ENCODE measurements at regions not wholly inside any gene's neighbourhood (a gene's known extent, or its start where the extent isn't known, plus 50 kb on each side); places are given as distances from the start of the nearest gene placed in this dataset.

DNA sequence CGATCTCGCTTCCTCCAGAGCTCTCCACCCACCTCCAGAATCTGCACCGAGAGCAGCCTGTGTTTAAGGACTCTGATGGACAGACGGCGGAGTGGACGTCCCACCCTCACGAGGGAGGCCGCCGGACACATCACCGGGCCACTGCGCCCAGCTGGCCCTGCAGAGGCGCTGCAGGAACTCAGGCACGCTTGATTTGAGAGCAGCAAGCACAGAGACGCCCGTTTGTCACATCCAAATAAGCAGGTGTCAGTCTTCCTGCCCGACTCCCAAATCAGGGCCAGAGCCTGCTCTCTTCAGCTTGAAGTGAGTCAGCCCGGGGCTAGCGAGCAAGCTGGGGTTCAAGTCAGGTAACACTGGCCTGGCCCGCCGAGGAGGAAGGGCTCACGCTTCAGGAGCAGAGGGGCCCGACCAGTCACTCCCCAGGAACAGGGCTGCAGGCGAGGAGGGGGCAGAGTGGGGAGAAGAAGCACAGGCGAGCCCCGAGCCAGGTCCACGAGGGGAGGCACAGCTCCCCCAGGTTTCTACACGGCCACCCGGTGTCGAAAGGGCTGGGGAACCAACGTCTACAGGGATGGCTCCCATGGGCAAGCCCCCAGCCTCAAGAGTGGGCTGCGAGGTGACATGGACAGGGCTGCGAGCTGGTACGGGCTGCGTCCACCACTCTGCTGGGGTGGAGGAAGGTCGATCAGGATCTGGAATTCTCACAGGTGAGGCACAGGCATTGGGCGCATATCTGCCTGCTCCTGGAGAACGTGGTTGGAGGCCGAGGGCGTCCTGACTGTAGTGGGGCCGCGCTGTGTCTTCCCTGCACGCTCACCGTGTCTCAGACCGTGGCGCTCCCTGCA is 52.5 kb upstream of the CTDP1 start:
- no peak overlapping the region for H2BK15ac ChIP-seq (replicated peaks; ENCODE audit: low read depth)
- H3K9ac ChIP-seq (ENCODE audit: low read length) = no peak overlapping the region
- no peaks in the 10 kb centered on the region for H3K4me1 ChIP-seq (ENCODE audit: control insufficient read depth, low read depth, low read length)
- H3K23ac ChIP-seq (ENCODE audit: low read length) = no peak overlapping the region
- H3K18ac ChIP-seq (ENCODE audit: low read length) = no peak overlapping the region
- no peak overlapping the region for H2BK120ac ChIP-seq (ENCODE audit: low read depth, low read length)
- no peak for DNase-seq
- no peak overlapping the region for H3K27ac ChIP-seq (ENCODE audit: low read depth, low read length)
- no peak overlapping the region for H4K8ac ChIP-seq (ENCODE audit: low read depth, low read length)
- H3K4me3 ChIP-seq (ENCODE audit: low read length) = no peak overlapping the region
- no peaks in the 10 kb centered on the region for H3K27me3 ChIP-seq (ENCODE audit: insufficient read depth, low read length, poor library complexity)
- no peaks in the 10 kb centered on the region for H3K36me3 ChIP-seq (ENCODE audit: control insufficient read depth, insufficient read depth, low read length)
- no peaks in the 10 kb centered on the region for H3K79me1 ChIP-seq (ENCODE audit: low read length)
- no peak overlapping the region for H3K56ac ChIP-seq (ENCODE audit: low read length)
- no peak overlapping the region for H2BK5ac ChIP-seq (ENCODE audit: low read length)
- no peak overlapping the region for H3K4me2 ChIP-seq (ENCODE audit: low read length)
- H3K4ac ChIP-seq (ENCODE audit: low read depth, low read length) = no peak overlapping the region
- no CpG with 5 or more reads among the region's 45 CpGs for WGBS (ENCODE audit: extremely low coverage, insufficient coverage, low lambda C conversion rate)
- H4K5ac ChIP-seq (ENCODE audit: low read length) = no peak overlapping the region
- H2AK5ac ChIP-seq (ENCODE audit: low read length) = no peak overlapping the region
- H3K79me2 ChIP-seq (ENCODE audit: control insufficient read depth, insufficient read depth, low read length) = no peaks in the 10 kb centered on the region

DNA sequence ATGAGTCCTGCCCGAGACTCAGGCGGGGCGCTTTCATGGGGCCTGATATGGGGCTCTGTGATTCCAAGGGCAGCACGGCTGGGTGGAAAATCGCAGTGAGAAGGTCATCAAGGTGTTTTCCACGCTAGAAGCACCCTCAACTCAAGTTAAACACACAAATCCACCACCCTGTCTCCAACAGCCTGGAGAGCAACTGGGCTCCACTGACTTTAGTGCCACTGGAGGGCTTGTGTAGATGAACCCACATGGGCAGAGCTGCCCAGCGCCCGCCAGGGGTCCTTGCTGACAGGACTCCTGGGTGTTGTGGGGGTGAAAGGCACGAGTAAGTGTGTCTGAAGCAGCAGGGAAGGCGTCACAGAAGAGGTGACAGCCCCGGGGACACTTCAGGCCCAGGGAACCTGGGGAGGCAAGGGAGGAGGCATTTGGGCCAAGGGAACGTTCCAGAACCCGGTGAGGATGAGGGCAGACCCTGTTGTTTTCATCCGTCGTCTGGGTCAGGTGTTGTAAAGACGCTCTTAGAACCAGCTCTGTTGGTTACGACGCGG is 51.8 kb upstream of the CTDP1 start:
- no peak overlapping the region for H2AK5ac ChIP-seq (ENCODE audit: low read length)
- no peak overlapping the region for H2BK15ac ChIP-seq (replicated peaks; ENCODE audit: low read depth)
- no peak overlapping the region for H3K4me2 ChIP-seq (ENCODE audit: low read length)
- H2BK5ac ChIP-seq (ENCODE audit: low read length) = no peak overlapping the region
- H3K79me1 ChIP-seq (ENCODE audit: low read length) = no peaks in the 10 kb centered on the region
- no peak overlapping the region for H3K4me3 ChIP-seq (ENCODE audit: low read length)
- no peak for DNase-seq
- H4K8ac ChIP-seq (ENCODE audit: low read depth, low read length) = no peak overlapping the region
- H3K27me3 ChIP-seq (ENCODE audit: insufficient read depth, low read length, poor library complexity) = no peaks in the 10 kb centered on the region
- no peak overlapping the region for H3K27ac ChIP-seq (ENCODE audit: low read depth, low read length)
- H4K5ac ChIP-seq (ENCODE audit: low read length) = no peak overlapping the region
- no CpG with 5 or more reads among the region's 19 CpGs for WGBS (ENCODE audit: extremely low coverage, insufficient coverage, low lambda C conversion rate)
- H3K4me1 ChIP-seq (ENCODE audit: control insufficient read depth, low read depth, low read length) = no peaks in the 10 kb centered on the region
- no peak overlapping the region for H2BK120ac ChIP-seq (ENCODE audit: low read depth, low read length)
- H3K56ac ChIP-seq (ENCODE audit: low read length) = no peak overlapping the region
- H3K79me2 ChIP-seq (ENCODE audit: control insufficient read depth, insufficient read depth, low read length) = no peaks in the 10 kb centered on the region
- no peaks in the 10 kb centered on the region for H3K36me3 ChIP-seq (ENCODE audit: control insufficient read depth, insufficient read depth, low read length)
- no peak overlapping the region for H3K9ac ChIP-seq (ENCODE audit: low read length)
- no peak overlapping the region for H3K18ac ChIP-seq (ENCODE audit: low read length)
- no peak overlapping the region for H3K4ac ChIP-seq (ENCODE audit: low read depth, low read length)
- no peak overlapping the region for H3K23ac ChIP-seq (ENCODE audit: low read length)

DNA sequence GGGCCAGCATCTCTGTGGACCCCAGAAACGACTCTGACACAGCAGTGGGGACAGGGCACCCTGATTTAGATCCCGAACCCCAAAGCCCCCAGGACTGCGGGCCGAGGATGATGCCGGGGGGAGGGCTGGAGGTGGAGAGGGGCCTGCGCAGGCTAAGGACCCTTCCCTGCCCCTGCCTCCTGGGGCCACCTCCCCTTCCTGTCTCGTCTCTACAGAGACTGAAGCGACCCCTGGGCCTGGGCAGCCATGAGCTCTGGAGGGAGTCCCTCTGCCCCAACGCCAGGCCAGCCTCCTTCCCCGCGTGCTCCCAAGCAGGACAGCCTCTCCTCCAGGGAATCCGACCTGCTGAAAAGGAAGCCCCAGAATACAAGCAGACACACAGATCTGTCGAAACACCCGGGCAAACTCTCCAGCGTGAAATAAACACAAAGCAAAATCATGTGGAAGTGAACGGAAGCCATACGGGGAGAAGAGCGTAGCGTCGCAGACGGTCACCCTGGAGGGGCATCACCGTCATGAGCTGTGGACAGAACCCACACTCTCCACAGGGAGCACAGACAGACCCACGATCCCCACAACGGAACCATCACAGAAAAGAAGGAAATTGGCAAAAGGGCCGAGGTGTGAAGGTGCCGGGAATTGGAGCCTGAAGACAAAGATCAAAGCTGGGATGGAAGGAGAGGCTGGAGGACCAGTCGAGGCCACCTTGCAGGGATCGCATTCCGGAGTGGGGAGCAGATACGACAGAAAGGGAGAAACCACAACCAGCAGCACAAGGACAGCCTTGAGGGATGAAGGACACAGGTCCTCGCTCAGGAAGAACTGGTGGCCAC is 51.0 kb upstream of the CTDP1 start:
- H2BK15ac ChIP-seq (replicated peaks; ENCODE audit: low read depth) = no peak overlapping the region
- no peaks in the 10 kb centered on the region for H3K27me3 ChIP-seq (ENCODE audit: insufficient read depth, low read length, poor library complexity)
- H3K4me1 ChIP-seq (ENCODE audit: control insufficient read depth, low read depth, low read length) = no peaks in the 10 kb centered on the region
- H3K9ac ChIP-seq (ENCODE audit: low read length) = no peak overlapping the region
- no peak overlapping the region for H3K4ac ChIP-seq (ENCODE audit: low read depth, low read length)
- H3K23ac ChIP-seq (ENCODE audit: low read length) = no peak overlapping the region
- H3K79me1 ChIP-seq (ENCODE audit: low read length) = no peaks in the 10 kb centered on the region
- no peak overlapping the region for H4K5ac ChIP-seq (ENCODE audit: low read length)
- no peak overlapping the region for H2BK120ac ChIP-seq (ENCODE audit: low read depth, low read length)
- no peak overlapping the region for H2AK5ac ChIP-seq (ENCODE audit: low read length)
- no peak overlapping the region for H2BK5ac ChIP-seq (ENCODE audit: low read length)
- H3K4me2 ChIP-seq (ENCODE audit: low read length) = no peak overlapping the region
- no peak for DNase-seq
- H3K56ac ChIP-seq (ENCODE audit: low read length) = peak overlapping the region; percentile 20
- no peak overlapping the region for H4K8ac ChIP-seq (ENCODE audit: low read depth, low read length)
- no CpG with 5 or more reads among the region's 31 CpGs for WGBS (ENCODE audit: extremely low coverage, insufficient coverage, low lambda C conversion rate)
- H3K4me3 ChIP-seq (ENCODE audit: low read length) = no peak overlapping the region
- no peaks in the 10 kb centered on the region for H3K79me2 ChIP-seq (ENCODE audit: control insufficient read depth, insufficient read depth, low read length)
- H3K27ac ChIP-seq (ENCODE audit: low read depth, low read length) = no peak overlapping the region
- no peak overlapping the region for H3K18ac ChIP-seq (ENCODE audit: low read length)
- H3K36me3 ChIP-seq (ENCODE audit: control insufficient read depth, insufficient read depth, low read length) = no peaks in the 10 kb centered on the region

DNA sequence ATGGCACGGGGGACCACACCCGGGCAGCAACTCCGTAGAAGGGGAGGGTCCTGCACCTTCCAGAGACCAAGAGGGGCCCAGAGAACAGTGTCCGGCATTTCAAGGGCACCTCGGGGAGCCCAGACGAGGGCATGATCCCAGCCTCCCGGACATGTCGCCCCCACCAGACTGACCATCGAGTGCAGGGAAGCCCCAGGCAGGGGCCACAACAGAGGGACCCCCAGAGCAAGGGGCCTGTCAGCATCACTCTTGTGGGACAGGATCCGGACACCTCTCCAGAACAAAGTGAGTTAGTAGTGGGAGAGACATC is 50.4 kb upstream of the CTDP1 start:
- Histone ChIP-seq H3K36me3 (ENCODE audit: control insufficient read depth, insufficient read depth, low read length) (no peaks in the 10 kb centered on the region), H2AK5ac (ENCODE audit: low read length) (no peak overlapping the region), H3K4me2 (ENCODE audit: low read length) (no peak overlapping the region), H3K79me1 (ENCODE audit: low read length) (no peaks in the 10 kb centered on the region), H2BK15ac (replicated peaks; ENCODE audit: low read depth) (no peak overlapping the region), H3K18ac (ENCODE audit: low read length) (no peak overlapping the region), H4K8ac (ENCODE audit: low read depth, low read length) (no peak overlapping the region), H3K4me3 (ENCODE audit: low read length) (no peak overlapping the region), H2BK120ac (ENCODE audit: low read depth, low read length) (no peak overlapping the region), H4K5ac (ENCODE audit: low read length) (no peak overlapping the region), H3K27me3 (ENCODE audit: insufficient read depth, low read length, poor library complexity) (no peaks in the 10 kb centered on the region), H3K56ac (ENCODE audit: low read length) (no peak overlapping the region), H3K9ac (ENCODE audit: low read length) (no peak overlapping the region), H3K79me2 (ENCODE audit: control insufficient read depth, insufficient read depth, low read length) (no peaks in the 10 kb centered on the region), H2BK5ac (ENCODE audit: low read length) (no peak overlapping the region), H3K4me1 (ENCODE audit: control insufficient read depth, low read depth, low read length) (no peaks in the 10 kb centered on the region), H3K27ac (ENCODE audit: low read depth, low read length) (no peak overlapping the region), H3K23ac (ENCODE audit: low read length) (no peak overlapping the region), H3K4ac (ENCODE audit: low read depth, low read length) (no peak overlapping the region)
- DNase-seq = no peak
- WGBS (ENCODE audit: extremely low coverage, insufficient coverage, low lambda C conversion rate) = no CpG with 5 or more reads among the region's 10 CpGs

DNA sequence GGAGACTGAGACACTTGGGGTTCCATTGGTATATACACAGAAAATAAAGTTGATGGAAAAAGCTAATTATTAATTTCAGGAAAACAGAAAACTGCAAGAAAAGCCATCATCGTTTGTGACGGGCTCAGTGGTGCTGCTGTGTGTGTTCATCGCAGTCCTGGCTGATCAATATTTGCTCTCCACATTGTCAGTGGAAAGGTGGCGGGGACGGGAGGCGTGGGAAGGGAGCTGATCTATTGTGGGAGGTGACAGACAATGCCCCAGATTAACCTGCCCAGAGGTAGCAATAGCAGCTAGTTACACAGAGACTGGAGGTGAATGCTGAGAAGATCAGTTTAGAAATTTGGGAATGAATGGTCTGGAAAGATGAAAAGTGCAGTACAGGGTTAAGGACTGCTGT is 50.0 kb upstream of the CTDP1 start:
- H3K27me3 ChIP-seq (ENCODE audit: insufficient read depth, low read length, poor library complexity) = no peaks in the 10 kb centered on the region
- no peak overlapping the region for H3K18ac ChIP-seq (ENCODE audit: low read length)
- H4K5ac ChIP-seq (ENCODE audit: low read length) = no peak overlapping the region
- H3K4me3 ChIP-seq (ENCODE audit: low read length) = no peak overlapping the region
- no peak overlapping the region for H3K4ac ChIP-seq (ENCODE audit: low read depth, low read length)
- H3K56ac ChIP-seq (ENCODE audit: low read length) = no peak overlapping the region
- no peaks in the 10 kb centered on the region for H3K79me2 ChIP-seq (ENCODE audit: control insufficient read depth, insufficient read depth, low read length)
- no peak overlapping the region for H3K27ac ChIP-seq (ENCODE audit: low read depth, low read length)
- H3K4me2 ChIP-seq (ENCODE audit: low read length) = no peak overlapping the region
- H3K23ac ChIP-seq (ENCODE audit: low read length) = no peak overlapping the region
- no peak overlapping the region for H4K8ac ChIP-seq (ENCODE audit: low read depth, low read length)
- H3K9ac ChIP-seq (ENCODE audit: low read length) = no peak overlapping the region
- H3K4me1 ChIP-seq (ENCODE audit: control insufficient read depth, low read depth, low read length) = no peaks in the 10 kb centered on the region
- H2BK15ac ChIP-seq (replicated peaks; ENCODE audit: low read depth) = no peak overlapping the region
- no peaks in the 10 kb centered on the region for H3K36me3 ChIP-seq (ENCODE audit: control insufficient read depth, insufficient read depth, low read length)
- no peak for DNase-seq
- H3K79me1 ChIP-seq (ENCODE audit: low read length) = no peaks in the 10 kb centered on the region
- WGBS (ENCODE audit: extremely low coverage, insufficient coverage, low lambda C conversion rate) = no CpG with 5 or more reads among the region's 6 CpGs
- no peak overlapping the region for H2AK5ac ChIP-seq (ENCODE audit: low read length)
- no peak overlapping the region for H2BK5ac ChIP-seq (ENCODE audit: low read length)
- H2BK120ac ChIP-seq (ENCODE audit: low read depth, low read length) = no peak overlapping the region
